A673 (cell line): ENCODE measurements at regions not wholly inside any gene's neighbourhood (a gene's known extent, or its start where the extent isn't known, plus 50 kb on each side); places are given as distances from the start of the nearest gene placed in this dataset.

ENCODE experiments used
- CTCF ChIP-seq: fragments of 300-800, 200-600 bp; sonication (generic); conservative IDR thresholded peaks from 2 replicates; pipeline ENCODE4 v1.5.1; 2017; ENCODE audit warnings: low read depth, mild to moderate bottlenecking, antibody characterized with exemption, low read length, moderate library complexity, mixed read lengths
- EZH2 ChIP-seq: fragments of 200-600 bp; sonication (generic); IDR thresholded peaks from 2 replicates; pipeline ENCODE4 v1.6.1; 2017; ENCODE audit warnings: borderline replicate concordance, low read depth, mild to moderate bottlenecking, mixed read lengths, antibody characterized with exemption, low read length; ENCODE audit not compliant: poor library complexity, severe bottlenecking

- TF ChIP-seq CTCF (no peak), EZH2 (no peak)
Observed at GRCh38 chr6:168181876-168182275, 102.9 kb upstream of the FRMD1 start.
